WTC11 (cell line): ENCODE measurements at regions not wholly inside any gene's neighbourhood (a gene's known extent, or its start where the extent isn't known, plus 50 kb on each side); places are given as distances from the start of the nearest gene placed in this dataset.

Experiments used
- CTCF ChIP-seq: fragments of 200-600 bp; IDR thresholded peaks from 2 replicates; pipeline ENCODE4 v1.8.0; 2022; ENCODE audit warnings: antibody characterized with exemption
- FOXP1 ChIP-seq: sonication (generic); formaldehyde crosslinking; IDR thresholded peaks from 2 replicates; pipeline ENCODE4 v1.8.0; 2022; ENCODE audit warnings: missing genetic modification reagents, mild to moderate bottlenecking, moderate library complexity, borderline replicate concordance
- GABPB1 ChIP-seq: sonication (generic); formaldehyde crosslinking; IDR thresholded peaks from 2 replicates; pipeline ENCODE4 v1.8.1; 2023; ENCODE audit warnings: mild to moderate bottlenecking, missing genetic modification reagents
- KAT7 ChIP-seq: sonication (generic); formaldehyde crosslinking; IDR thresholded peaks from 2 replicates; pipeline ENCODE4 v1.8.1; 2023; ENCODE audit warnings: missing genetic modification reagents, mild to moderate bottlenecking, borderline replicate concordance
- TCF7 ChIP-seq: sonication (generic); formaldehyde crosslinking; IDR thresholded peaks from 2 replicates; pipeline ENCODE4 v1.8.0; 2022; ENCODE audit warnings: mild to moderate bottlenecking, low read depth, missing genetic modification reagents, moderate library complexity
- TEAD4 ChIP-seq: sonication (generic); formaldehyde crosslinking; IDR thresholded peaks from 2 replicates; pipeline ENCODE4 v1.8.0; 2022; ENCODE audit warnings: mild to moderate bottlenecking, missing genetic modification reagents
- USF2 ChIP-seq: sonication (generic); formaldehyde crosslinking; IDR thresholded peaks from 2 replicates; pipeline ENCODE4 v1.8.1; 2023; ENCODE audit warnings: mild to moderate bottlenecking, missing genetic modification reagents, moderate library complexity

- TF ChIP-seq TCF7 (CRISPR knock-in tag), result no peak
- no peak for TF ChIP-seq CTCF
- TF ChIP-seq TEAD4 (CRISPR knock-in tag), result no peak
- TF ChIP-seq USF2 (CRISPR knock-in tag), result no peak
- TF ChIP-seq GABPB1 (CRISPR knock-in tag), result no peak
- TF ChIP-seq FOXP1, result no peak
- no peak for TF ChIP-seq KAT7 (CRISPR knock-in tag)
Observed at GRCh38 chr10:30731963-30732362, 102.4 kb upstream of the LYZL2 start.
